ENCODE measurements at regions not wholly inside any gene's neighbourhood (a gene's known extent, or its start where the extent isn't known, plus 50 kb on each side); places are given as distances from the start of the nearest gene placed in this dataset.

DNA sequence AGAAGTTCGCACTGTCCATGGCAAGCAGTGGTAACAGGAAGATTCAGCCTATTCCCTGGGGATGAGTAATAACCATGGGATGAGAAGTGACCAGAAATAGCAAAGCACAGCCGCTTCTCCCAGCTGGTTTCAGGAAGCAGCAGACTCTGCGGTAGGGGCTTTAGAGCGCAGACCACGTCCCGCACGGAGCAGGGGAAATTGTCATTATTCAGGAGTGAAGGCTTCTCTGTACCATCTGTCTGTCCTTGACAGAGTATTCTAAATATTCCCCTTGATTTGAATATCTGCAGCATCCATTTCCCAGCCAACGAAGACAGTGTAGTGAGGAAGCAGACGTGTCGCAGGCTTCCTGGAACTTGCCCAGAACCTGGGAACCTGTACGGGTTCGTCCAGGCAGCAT, 159.6 kb downstream of the NXNL2 start (continued):
- TF ChIP-seq CHD7 (IDR thresholded peaks at IDR 0.05; ENCODE audit: insufficient replicate concordance, low read length) (no peak), SIX5 (IDR thresholded peaks at IDR 0.05; ENCODE audit: low read depth, low read length) (no peak), FOSL1 (IDR thresholded peaks at IDR 0.05; ENCODE audit: insufficient read depth, low read depth, low read length) (no peak), EP300 (IDR thresholded peaks at IDR 0.05; ENCODE audit: borderline replicate concordance in 1 of 2, low read depth in 2 of 2, low read length in 2 of 2) (no peak), CHD1 (IDR thresholded peaks at IDR 0.05; ENCODE audit: low read depth, low read length) (no peak), KDM1A (IDR thresholded peaks at IDR 0.05; ENCODE audit: borderline replicate concordance, low read length) (no peak), POLR2AphosphoS5 (IDR thresholded peaks at IDR 0.05; ENCODE audit: low read depth, low read length) (no peak)
- TF ChIP-seq, protein P1, sequence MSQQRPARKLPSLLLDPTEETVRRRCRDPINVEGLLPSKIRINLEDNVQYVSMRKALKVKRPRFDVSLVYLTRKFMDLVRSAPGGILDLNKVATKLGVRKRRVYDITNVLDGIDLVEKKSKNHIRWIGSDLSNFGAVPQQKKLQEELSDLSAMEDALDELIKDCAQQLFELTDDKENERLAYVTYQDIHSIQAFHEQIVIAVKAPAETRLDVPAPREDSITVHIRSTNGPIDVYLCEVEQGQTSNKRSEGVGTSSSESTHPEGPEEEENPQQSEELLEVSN (IDR thresholded peaks at IDR 0.05): no peak

Data from H1 (cell line).